ENCODE measurements at regions not wholly inside any gene's neighbourhood (a gene's known extent, or its start where the extent isn't known, plus 50 kb on each side); places are given as distances from the start of the nearest gene placed in this dataset.

DNA sequence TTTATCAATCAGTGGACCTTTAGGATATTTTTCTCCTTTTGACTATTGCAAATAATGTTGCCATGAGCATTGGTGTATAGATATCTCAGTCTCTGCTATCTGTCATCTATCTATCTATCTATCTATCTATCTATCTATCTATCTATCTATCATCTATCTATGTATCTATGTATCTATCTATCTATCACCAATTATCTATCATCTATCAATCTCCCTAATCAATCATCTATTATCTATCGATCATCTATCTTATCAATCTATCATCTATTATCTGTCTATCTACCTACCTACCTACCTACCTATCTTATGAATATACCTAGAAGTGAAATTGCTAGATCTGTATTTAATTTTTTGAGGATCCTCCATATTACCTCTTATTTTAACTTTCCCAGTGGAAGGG is 69.6 kb downstream of the EMX2 start:
- no peak for TF ChIP-seq EZH2 (IDR thresholded peaks at IDR 0.05)
- TF ChIP-seq POLR2AphosphoS5 (IDR thresholded peaks at IDR 0.05; ENCODE audit: borderline replicate concordance, low read depth, low read length), result no peak
